CD4-positive, alpha-beta T cell treated with Interferon alpha-2 for 1 hour (primary cell): ENCODE measurements at regions not wholly inside any gene's neighbourhood (a gene's known extent, or its start where the extent isn't known, plus 50 kb on each side); places are given as distances from the start of the nearest gene placed in this dataset.

Experiments used
- DNase-seq, 2 donors: peaks; one replicate each; pipeline ENCODE4 v3.0.0-alpha.2; 2020 to 2022

GRCh38 chr10:113326160-113327111 is 226.4 kb upstream of the HABP2 start:
- peak in 1 of 2 donors; percentile 65 for DNase-seq

GRCh38 chr10:113329121-113329596 is 223.7 kb upstream of the HABP2 start:
- no peak for DNase-seq

GRCh38 chr10:113331961-113332360 is 220.9 kb upstream of the HABP2 start:
- no peak for DNase-seq

- no peak for DNase-seq
These were observed 219.5 kb upstream of the HABP2 start for GRCh38 chr10:113333313-113333712.

GRCh38 chr10:113335592-113335991 is 217.3 kb upstream of the HABP2 start:
- no peak for DNase-seq

- no peak for DNase-seq
These were observed 216.2 kb upstream of the HABP2 start for GRCh38 chr10:113336549-113337130.

GRCh38 chr10:113337142-113337541 is 215.7 kb upstream of the HABP2 start:
- no peak for DNase-seq

- no peak for DNase-seq
These were observed 213.7 kb upstream of the HABP2 start for GRCh38 chr10:113339121-113339520.

- DNase-seq: no peak
These were observed 212.6 kb upstream of the HABP2 start for GRCh38 chr10:113340282-113340681.

- DNase-seq: no peak
These were observed 211.7 kb upstream of the HABP2 start for GRCh38 chr10:113341138-113341537.

- no peak for DNase-seq
These were observed 206.8 kb upstream of the HABP2 start for GRCh38 chr10:113345826-113346624.

- DNase-seq: no peak
These were observed 205.3 kb upstream of the HABP2 start for GRCh38 chr10:113347508-113347907.

GRCh38 chr10:113348694-113349093 is 204.2 kb upstream of the HABP2 start:
- DNase-seq: no peak

GRCh38 chr10:113350311-113351040 is 202.4 kb upstream of the HABP2 start:
- DNase-seq: no peak

- no peak for DNase-seq
These were observed 198.1 kb upstream of the HABP2 start for GRCh38 chr10:113354711-113355110.

- DNase-seq: no peak
These were observed 195.8 kb upstream of the HABP2 start for GRCh38 chr10:113356794-113357680.

GRCh38 chr10:113357681-113358300 is 195.1 kb upstream of the HABP2 start:
- DNase-seq: no peak

- DNase-seq: no peak
These were observed 193.2 kb upstream of the HABP2 start for GRCh38 chr10:113359655-113360054.

- no peak for DNase-seq
These were observed 192.0 kb upstream of the HABP2 start for GRCh38 chr10:113360870-113361269.

- no peak for DNase-seq
These were observed 190.2 kb upstream of the HABP2 start for GRCh38 chr10:113362645-113363091.

- no peak for DNase-seq
These were observed 188.6 kb upstream of the HABP2 start for GRCh38 chr10:113364227-113364626.
